Spleen (tissue), 7 donors: ENCODE measurements at regions not wholly inside any gene's neighbourhood (a gene's known extent, or its start where the extent isn't known, plus 50 kb on each side); places are given as distances from the start of the nearest gene placed in this dataset.

Experiments used
- POLR2A ChIP-seq, 3 donors: fragments of 450-650 bp; IDR thresholded peaks; one replicate each; pipeline ENCODE4 v1.5.1; 2017; ENCODE audit warnings: antibody characterized with exemption in 3 of 3, mild to moderate bottlenecking in 1 of 3
- TF ChIP-seq, protein P1 (sequence below), 11 experiments: fragments of 200-600 bp in 7 of 11; fragments of 450-650 bp in 4 of 11; sonication (generic) in 4 of 11; IDR thresholded peaks in 8 of 11; conservative IDR thresholded peaks in 3 of 11; 1 replicate in 7 of 11; 2 replicates in 4 of 11; pipeline versions ENCODE4 v1.4.0 to v1.8.0; 2016 to 2021; ENCODE audit warnings: antibody characterized with exemption in 11 of 11, inconsistent platforms in 4 of 11, mild to moderate bottlenecking in 1 of 11
- donor health status: DM: no; HTN: no; CAD: no; lungs with moderate emphysema.
- donor health status: DM: no; HTN: no; CAD: no.
- donor health status: DM: no; HTN: no; CAD: no.

DNA sequence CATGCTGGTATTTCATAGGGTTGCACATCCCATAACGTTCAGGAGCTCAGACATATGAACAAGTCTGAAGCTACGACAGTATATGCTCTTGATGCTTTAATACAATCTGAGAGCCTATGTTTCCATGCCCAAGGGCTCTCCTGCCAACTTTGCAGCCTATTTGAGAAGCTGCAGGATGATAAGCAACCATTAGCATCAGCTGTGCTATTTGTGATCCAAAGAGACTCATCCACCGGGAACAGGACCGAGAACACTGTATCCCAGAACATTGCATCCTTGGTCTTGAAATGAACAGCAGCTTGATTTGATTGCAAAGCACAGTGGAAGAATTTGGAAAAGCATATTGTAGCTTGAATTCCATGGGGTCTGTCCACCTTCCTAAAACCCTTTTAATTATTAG lies 156.2 kb upstream of the PTER start:
- TF ChIP-seq, protein P1, sequence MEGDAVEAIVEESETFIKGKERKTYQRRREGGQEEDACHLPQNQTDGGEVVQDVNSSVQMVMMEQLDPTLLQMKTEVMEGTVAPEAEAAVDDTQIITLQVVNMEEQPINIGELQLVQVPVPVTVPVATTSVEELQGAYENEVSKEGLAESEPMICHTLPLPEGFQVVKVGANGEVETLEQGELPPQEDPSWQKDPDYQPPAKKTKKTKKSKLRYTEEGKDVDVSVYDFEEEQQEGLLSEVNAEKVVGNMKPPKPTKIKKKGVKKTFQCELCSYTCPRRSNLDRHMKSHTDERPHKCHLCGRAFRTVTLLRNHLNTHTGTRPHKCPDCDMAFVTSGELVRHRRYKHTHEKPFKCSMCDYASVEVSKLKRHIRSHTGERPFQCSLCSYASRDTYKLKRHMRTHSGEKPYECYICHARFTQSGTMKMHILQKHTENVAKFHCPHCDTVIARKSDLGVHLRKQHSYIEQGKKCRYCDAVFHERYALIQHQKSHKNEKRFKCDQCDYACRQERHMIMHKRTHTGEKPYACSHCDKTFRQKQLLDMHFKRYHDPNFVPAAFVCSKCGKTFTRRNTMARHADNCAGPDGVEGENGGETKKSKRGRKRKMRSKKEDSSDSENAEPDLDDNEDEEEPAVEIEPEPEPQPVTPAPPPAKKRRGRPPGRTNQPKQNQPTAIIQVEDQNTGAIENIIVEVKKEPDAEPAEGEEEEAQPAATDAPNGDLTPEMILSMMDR (IDR thresholded peaks at IDR 0.05 in 8 of 11, conservative IDR thresholded peaks at IDR 0.05 in 3 of 11) = no peak
- no peak for TF ChIP-seq POLR2A (IDR thresholded peaks at IDR 0.05)
